Putamen (tissue), 1 donor: ENCODE measurements at regions not wholly inside any gene's neighbourhood (a gene's known extent, or its start where the extent isn't known, plus 50 kb on each side); places are given as distances from the start of the nearest gene placed in this dataset.
A peak's percentile ranks its signal among the peaks of the same experiment; 100 is the strongest.
"Not testable (repeated sequence)": the region's sequence is repeated elsewhere in the genome, so short reads cannot be mapped to it uniquely, and the experiment has no call there.

Source experiments
- DNase-seq: peaks from one replicate; pipeline ENCODE4 v3.0.0-alpha.2; 2016; ENCODE audit warnings: low spot score

DNA sequence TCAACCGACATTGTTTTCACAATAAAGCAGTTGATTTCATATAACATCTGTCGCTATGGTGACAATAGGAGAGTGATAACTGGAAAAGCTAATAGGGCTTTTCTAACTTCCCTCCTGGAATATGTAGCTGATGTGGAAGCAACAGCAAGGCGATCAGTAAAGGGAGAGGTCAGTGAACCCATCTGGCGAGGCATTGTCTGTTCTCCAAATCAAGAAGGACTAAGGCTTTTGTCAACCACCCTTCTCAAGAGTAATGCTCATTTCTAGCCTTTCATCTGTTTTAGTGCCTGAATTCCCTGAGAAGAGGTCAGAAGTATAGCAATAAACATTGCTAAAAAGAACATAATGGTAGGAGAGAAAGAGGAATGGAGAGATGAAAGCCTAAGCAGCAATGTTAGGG, 201.3 kb downstream of the AKAP7 start:
- no peak for DNase-seq

DNA sequence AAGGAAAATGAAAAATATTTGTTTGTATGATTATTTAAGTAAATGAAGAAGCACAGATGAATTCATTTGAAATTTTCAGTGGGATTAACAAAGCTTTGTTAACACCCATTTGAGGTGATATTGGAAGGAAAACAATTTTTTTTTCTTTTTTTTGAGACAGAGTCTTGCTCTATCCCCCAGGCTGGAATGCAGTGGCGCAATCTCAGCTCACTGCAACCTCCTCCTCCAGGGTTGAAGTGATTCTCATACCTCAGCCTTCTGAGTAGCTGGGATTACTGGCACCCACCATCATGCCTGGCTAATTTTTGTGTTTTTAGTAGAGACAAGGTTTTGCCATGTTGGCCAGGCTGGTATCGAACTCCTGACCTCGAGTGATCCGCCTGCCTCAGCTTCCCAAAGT, 211.6 kb downstream of the AKAP7 start:
- not testable (repeated sequence) for DNase-seq

DNA sequence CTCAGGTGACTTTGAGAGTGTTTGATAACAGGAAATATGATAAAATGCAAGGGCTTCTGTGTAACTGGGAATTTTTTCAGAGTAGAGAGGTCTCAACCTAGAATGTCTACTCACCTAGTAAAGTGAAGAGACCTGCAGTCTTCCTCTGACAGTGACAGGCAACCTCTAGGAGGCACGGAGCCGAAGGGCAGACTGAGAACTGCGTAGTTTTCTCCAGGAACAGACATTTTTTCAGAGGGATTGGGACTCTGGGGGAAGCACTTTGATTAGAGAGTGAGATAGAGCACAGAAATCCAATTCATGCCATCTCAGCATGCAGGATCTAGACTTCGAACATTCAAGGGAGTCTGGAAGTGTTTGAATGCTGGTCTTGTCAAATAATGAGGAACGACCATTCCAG, 213.3 kb downstream of the AKAP7 start:
- no peak for DNase-seq

DNA sequence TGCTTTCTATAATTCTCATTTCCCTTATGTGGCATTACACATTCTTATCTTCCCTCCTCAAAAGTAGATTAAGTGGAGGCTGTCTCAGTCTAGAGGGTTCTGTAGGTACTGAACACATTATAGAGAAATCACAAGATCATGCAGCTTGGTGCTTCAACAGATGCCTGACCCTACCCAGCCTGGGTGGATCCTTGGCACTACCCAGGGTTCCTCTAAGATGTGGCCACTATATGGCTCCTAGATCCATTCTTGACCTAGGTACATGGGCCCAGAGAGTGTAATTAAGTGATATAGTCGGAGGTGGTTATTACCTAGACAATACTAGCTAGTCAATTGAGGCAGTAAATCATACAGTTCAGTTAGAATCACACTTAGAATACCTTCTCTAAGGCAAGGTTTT, 213.9 kb downstream of the AKAP7 start:
- DNase-seq: no peak

DNA sequence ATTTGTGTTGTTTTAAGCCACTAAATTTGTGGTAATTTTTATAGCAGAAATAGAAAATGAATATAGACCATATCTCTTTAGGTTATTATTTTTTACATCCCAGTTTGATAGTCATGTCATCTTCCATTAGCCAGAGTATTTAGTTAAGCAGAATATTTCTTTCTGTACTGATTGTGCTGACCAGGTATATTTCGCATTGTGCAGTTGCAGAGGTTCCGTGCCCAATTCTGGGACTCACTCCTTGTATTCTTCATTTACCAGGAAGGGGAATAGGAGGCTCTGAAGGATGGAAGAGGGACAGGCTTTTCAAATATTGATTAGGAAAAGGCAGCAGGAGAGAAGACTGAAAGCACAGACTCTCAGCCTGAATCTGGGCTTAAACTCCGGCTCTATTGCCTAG, 217.8 kb downstream of the AKAP7 start:
- no peak for DNase-seq

DNA sequence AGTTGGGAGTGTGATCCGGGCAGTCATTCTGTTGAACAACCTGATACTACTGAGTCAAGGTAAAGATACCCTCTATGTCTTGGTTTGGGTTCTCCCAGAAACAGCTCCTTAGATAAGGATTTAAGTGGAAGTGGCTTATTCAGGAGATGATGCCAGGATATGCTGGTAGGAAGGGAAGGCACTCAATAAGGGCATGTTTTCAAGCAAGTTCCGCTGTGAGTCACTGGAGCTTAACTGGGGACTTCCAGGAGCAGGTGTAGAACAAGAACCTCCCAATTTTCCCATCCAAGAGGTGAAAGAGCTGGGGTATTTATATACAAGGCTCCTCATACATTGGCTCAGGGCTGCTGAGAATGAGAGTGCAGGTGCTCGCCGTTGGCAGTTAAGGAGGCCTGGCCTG, 218.6 kb downstream of the AKAP7 start:
- no peak for DNase-seq

DNA sequence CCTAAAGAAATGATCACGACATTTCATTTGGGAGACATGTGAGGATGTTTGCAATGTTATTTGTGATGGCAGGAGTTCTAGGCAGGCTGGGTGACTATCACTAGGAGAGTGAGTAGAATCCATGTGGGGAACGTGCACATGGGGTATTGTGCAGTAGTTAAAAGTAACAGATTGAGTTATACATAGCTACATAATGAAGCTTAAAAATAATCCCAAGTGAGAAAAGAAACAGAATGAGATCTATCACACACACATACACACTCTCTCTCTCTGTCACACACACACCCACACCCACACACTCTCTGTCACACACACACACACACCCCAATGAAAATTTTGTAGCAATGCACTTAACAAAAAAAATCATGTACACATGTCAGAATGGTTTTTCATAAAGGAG, 218.7 kb upstream of the ARG1 start:
- DNase-seq: no peak

DNA sequence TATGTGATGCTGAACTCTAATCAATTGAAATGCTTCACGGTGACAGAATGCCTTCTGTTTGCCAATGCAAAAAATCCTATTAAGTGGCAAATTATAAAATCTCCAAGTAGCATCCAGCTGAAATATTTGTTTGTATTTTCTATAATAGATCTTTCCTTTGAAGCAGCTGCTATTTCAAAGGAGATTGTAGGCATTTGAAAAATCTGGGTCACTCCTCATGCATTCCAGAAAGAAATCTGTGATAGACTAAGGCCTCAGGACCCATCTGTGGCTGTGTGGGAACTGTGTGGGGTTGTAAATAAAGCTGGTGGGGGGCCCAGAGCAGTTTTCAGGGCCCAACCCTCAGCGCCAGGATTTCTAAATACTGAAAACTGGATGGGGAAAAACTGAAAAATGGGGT, 216.9 kb upstream of the ARG1 start:
- DNase-seq: no peak

DNA sequence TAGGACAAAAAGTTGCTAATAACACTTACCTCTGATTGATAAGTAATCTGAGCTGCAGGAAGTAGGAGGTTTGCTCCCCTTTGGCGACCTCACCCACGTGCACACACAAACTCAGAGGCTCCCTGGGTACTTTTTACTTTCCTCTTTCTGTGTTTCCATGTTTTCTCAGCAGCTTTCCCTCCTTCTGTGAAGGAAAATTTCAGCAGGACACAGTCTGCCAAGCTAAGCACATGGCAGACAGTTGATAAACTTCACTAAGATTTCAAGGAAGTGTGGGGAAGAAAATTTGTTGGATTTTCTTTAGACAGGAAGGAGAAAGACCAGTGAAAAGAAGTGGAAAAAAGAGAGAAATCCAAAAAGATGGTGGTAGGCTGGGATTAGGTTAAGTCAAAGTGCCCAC, 215.5 kb upstream of the ARG1 start:
- DNase-seq: no peak

DNA sequence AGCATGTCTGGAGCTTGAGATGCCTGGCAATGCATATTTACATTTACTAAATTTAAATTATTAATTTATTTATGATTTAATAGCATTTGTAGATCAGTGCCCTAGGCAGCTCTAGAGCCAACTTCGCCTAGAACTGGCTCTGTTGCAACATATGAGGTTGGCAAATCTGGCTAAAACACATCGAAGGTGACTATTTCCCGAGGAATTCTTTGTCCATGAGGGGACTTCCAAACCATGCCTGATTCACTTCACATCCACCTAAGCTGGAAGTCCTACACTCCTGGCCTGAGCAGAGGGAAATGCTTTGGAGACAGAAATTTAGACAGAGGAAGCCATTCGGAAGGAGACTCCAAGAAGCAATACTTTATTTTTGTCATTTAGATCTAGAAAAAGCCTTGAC, 211.0 kb upstream of the ARG1 start:
- DNase-seq: no peak

DNA sequence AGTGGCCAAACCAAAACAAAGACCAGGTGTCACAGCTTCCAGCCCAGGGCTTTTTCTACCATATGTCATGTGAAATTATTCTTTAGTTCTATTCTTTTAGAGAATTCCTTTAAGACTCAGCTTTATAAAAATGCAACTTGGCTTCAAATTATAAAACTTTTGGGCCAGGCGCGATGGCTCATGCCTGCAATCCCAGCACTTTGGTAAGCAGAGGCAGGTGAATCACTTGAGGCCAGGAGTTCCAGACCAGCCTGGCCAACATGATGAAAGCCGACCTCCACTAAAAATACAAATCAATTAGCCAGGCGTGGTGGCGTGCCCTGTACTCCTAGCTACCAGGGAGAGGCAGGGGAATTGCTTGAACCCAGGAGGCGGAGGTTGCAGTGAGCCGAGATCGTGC, 210.3 kb upstream of the ARG1 start:
- no peak for DNase-seq

DNA sequence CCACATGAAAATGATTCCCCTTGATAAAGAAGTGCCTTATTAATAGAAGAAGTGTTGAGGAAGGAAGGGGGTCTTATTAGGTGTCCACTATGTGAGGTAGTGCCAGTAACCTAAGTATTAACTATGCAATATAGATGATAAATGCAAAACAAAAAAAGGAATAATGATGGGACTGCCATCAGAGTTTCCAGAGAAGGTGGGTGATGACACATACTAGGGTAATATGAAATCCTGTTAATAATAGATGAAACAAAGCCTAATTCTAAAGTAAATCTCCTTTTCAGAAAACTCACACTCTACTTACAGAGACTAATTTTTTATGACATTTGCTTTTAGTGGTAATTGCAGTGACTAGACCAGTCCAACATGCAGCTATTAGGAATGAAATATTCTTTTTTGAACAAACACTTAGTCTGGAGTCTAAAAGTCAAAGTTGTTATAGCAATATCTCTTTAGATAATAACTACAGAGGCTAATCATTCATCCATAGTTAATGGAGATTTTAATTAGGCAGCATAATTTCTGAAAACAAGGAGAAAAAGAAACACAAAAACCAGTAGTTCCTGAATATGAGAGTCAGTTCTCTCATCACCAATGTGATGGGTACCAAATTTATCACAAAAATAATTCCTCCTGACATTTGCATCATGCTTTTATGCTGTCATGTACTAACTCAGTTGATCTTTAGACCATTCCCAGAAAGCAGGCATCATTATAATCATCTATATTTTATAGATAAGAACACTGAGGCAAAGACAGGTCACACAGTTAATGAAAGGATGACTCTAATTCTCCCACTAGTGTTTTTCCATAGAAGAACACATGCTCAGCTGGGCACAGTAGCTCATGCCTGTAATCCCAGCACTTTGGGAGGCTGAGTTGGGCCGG, 208.8 kb upstream of the ARG1 start:
- no peak for DNase-seq

DNA sequence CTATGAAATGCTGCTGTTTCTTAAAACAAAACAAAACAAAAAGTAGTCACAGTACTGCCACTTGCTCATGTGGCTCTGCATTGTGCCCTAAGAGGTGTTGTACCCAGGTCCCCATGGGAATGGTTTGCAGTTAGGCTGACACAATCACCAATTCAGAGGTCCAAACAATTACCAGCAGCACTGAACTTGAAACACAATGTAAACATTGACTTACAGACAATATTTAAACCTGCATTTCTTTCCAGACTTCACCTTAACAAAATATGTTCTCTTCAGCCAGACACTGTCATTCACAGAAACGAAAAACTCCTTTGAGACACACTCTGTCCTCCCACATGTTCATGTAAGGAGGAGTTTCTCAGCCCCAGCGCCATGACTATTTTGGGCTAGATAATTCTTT, 206.8 kb upstream of the ARG1 start:
- no peak for DNase-seq

DNA sequence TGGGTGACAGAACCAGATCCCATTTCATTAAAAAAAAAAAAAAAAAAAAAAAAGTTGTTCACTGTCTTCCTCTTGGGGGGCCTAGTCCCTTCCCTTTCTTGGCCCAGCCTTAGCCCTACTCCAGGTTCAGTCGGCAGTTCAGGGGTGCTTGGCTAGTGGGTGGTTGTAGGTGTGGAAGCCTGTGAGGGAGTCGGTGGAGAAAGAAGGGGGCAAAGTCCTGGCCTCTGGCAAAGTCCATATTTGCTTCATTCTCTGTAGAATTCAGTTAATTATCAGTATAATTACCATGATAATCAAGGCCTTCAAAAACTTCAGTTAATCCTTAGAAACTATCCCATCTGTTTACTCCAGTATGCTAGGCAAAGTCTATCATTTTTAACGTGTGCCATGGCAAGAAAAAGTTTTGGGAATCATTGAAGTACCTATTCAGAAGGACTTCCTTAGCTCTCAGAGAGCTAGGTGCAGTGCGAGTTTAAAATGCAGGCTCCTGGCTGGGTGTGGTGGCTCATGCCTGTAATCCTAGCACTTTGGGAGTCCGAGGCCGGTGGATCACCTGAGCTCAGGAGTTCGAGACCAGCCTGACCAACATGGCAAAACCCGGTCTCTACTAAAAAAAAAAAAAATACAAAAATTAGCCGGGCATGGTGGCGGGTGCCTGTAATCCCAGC, 205.7 kb upstream of the ARG1 start:
- DNase-seq: no peak

DNA sequence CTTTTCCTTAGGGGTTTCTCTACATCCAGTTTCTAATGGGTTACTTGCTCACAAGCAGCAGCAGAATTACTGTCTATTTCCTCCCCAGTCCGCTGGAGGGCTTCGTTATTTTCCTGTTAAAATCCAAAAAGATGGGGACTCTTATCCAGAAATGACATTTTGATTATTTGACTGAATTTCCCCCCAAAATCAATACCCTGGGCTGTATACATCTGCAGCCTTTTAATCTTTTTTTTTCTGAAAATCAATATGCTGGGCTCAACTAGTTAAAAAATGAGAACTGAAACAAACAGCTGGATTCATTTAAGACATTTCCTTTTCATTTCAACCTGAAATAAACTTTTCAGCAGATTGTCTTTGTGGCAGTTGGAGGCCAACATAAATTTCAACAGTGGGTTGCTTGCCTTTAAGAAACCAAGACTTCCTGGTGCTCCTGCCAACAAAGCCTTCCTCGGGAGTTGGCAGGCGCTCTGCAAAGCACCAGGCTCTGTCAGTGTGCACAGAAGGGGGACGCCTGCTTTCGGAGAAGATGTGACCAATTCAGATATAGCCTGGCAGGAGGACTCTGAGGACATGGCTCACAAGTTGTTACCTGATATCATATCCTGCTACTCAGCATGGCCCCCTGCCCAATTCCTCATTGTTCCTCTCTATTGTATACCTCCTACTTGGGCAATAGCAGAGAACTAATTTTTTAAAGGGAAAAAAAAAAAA, 204.7 kb upstream of the ARG1 start:
- peak; percentile 49 for DNase-seq

DNA sequence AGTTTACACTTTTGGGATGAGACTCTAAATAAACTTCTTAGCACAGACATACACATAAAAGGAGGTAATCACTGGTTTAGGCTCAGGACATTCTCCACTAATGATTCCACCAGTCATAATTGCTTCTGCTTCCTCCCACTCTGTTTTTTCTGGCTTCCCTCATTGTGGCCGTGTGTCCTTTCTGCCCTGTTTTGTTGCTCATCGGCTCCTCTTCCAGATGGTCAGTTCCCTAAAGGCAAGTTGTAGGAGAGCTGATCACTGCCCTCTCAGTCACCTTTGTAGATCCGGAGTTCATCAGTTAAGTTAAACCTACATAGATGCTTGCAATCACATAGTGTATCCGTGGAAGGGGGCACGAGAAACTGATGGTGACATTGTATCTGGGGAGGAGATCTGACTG, 200.5 kb upstream of the ARG1 start:
- DNase-seq: no peak

DNA sequence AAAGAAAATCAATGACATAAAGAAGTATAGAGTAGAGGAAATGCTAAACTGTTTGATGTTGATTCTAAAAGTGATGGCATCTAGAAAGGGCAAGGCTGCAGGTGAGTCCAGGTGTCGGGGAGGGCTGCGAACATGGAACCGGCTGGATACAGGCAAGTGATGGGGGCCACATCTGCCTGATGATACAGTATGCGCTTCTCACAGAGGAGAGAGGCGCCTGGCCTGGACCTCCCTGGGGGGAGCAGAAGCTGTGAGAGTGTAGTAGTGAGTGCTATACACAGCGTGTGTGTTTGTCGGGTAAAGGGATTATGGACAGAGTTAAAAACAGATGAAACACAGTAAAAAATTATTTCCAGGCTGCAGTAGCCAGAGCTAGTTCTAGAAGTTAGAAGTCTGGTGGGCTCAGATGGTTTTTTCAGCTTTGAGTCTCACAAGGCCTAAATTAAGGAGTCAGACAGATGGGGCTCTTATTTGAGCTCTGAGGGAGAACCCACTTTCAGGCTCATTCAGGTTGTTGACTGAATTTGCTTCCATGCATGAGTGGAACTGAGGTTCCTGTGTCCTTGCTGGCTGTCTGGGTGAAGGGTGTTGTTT, 195.8 kb upstream of the ARG1 start:
- DNase-seq: no peak

DNA sequence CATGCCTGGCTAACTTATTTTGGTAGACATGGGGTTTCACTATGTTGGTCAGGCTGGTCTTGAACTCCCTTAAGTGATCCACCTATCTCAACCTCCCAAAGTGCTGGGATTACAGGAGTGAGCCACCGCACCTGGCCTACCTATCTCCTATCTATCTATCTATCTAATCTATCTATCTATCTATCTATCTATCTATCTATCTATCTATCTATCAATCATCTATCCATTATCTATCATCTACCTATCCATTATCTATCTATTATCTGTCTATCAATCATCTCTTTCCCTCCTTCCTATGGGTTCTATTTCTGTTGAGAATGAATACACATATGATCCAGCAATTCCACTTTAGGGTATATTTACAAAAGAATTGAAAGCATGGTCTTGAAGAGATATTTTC, 194.2 kb upstream of the ARG1 start:
- DNase-seq: no peak

DNA sequence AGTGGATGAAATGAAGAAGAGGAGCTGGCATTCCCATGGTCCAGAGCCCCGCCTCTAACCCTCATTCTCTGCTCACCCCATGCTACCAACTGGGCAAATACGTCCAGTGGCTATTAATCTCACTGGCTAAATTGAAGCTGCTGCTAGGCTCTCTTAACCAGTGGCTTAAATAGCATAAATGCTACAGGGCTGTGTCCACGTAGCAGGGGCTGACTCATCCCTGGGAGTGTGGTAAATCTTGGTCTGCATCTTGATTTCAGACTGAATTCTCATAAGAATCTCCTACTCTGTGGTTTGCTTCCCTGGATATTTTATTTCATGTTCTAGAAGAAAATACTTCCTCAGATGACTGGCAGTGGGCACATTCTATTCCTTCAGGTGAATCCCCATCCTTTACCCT, 193.1 kb upstream of the ARG1 start:
- no peak for DNase-seq

DNA sequence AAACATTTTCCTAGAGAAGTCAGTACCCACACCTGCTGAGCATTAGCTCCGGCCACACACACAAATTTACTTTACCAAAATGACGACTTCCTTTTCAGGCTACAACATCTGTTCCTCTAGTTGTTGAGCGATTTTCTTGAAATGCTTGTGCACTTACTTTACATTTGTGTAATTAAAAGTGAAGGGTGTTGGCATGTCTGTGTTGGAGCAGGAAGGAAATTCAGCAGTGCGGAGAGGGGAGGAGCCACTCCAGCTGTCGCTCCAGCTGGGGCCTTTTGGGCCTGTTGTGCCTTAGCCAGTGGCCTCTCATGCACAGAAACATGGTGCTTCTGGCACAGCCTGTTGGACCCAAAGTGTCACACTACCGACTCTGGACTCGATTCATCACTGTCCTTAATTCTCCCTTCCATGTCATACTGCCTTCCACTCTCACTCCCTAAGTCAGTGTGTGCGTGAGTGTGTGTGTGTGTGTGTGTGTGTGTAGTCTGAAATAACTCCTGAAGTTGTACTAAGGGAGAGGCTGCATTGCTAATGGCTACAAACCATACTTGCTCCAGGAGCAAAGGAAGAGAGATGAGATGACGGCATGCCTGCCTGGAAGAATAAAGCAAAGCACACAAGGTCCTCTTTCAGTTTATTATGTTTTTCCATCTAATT, 191.8 kb upstream of the ARG1 start:
- DNase-seq: no peak

DNA sequence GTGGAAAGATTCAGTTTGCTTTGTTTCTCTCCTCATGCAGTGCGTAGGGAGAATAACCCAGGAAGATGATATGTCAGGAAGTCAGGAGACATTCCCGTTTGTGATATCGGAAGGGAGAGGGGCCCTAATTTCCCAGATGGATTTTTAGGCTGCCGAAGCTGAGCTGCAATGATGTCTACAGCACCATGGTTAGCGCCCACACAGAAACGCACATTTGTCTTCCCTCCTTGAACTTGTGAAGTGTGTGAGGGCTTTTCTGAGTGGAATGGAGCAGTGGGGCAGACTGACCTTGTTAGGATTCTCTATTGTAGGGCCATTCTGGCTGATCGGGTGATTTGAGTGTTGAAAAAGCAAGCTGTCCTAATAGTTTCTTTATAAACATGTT, 191.3 kb upstream of the ARG1 start:
- no peak for DNase-seq

DNA sequence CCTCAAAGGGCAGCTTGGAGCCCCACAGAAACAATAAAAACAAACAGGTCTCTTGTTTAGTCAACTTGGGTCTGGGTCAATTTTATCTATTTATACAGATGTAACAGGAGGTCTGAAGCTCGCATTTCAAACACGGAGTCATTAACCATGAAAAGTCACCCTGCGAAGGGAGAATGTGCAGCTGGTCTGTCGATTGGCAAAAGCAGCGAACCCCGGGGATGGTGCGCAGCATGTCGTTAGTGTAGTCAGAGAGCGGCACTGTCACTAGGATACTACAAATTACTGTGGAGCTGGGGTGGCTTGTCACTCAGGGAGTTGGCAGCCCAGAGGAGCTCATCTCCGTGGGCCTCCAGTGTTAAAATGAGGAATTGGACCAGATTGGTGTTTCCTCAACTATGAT, 190.4 kb upstream of the ARG1 start:
- DNase-seq: no peak
